ENCODE measurements at regions not wholly inside any gene's neighbourhood (a gene's known extent, or its start where the extent isn't known, plus 50 kb on each side); places are given as distances from the start of the nearest gene placed in this dataset.
"Not testable (repeated sequence)": the region's sequence is repeated elsewhere in the genome, so short reads cannot be mapped to it uniquely, and the experiment has no call there.

DNA sequence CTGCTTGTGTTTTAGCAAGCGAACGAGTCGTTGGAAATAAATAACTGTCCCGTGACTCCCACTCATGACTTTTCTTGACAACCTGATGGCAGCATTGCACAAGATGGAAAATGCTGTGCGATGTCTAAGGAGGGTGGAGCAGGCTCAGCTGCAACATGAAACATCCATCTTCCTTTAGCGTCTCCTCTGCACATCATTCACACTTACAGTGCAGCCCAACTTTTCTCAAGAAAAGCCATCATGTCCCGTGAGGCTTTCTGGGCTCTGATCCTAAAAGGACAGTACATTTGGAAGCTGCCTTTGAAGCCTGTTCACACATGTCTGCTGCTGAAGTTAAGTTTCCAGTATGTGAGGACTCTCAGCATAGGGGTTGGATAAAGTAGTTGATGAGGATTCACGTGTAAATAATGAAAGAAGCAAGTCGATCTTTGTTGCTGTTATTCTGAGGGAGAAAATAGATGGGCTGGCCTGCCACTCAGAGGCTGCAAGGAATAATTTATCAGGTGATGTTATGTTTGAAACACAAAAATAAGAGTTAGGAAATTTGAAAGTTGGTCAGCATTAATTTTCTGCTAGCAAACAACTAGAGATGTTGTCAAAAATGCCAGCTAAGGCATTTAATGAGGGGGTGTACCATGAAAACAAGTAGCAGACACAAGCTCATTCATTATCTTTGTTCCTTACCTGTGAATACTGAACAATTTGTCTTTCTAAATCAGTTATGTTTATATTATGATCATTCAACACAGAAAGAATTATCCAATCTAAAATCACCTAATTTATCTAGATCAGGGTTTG, 328.7 kb upstream of the ZFP42 start:
- peaks cover 0 to 34% (median 7%) of the 10 kb centered on the region in 3 donors for H3K4me1 ChIP-seq
- peak; percentile 66 for ATAC-seq
- H3K4me3 ChIP-seq, result no peak overlapping the region
- H3K27ac ChIP-seq, result peak overlapping the region in 1 of 4 donors; percentile 52
- H3K9me3 ChIP-seq, result no peaks in the 10 kb centered on the region
- WGBS, 2 donors (ENCODE audit: low coverage in 1 of 2), result 20 to 25% methylated on average over 3 to 6 of the region's 9 CpGs
- no peaks in the 10 kb centered on the region for H3K27me3 ChIP-seq
- TF ChIP-seq EP300 (IDR thresholded peaks at IDR 0.05), result no peak
- TF ChIP-seq, protein P1, sequence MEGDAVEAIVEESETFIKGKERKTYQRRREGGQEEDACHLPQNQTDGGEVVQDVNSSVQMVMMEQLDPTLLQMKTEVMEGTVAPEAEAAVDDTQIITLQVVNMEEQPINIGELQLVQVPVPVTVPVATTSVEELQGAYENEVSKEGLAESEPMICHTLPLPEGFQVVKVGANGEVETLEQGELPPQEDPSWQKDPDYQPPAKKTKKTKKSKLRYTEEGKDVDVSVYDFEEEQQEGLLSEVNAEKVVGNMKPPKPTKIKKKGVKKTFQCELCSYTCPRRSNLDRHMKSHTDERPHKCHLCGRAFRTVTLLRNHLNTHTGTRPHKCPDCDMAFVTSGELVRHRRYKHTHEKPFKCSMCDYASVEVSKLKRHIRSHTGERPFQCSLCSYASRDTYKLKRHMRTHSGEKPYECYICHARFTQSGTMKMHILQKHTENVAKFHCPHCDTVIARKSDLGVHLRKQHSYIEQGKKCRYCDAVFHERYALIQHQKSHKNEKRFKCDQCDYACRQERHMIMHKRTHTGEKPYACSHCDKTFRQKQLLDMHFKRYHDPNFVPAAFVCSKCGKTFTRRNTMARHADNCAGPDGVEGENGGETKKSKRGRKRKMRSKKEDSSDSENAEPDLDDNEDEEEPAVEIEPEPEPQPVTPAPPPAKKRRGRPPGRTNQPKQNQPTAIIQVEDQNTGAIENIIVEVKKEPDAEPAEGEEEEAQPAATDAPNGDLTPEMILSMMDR (IDR thresholded peaks at IDR 0.05), result peak in 1 of 4 experiments; percentile 25
- H3K36me3 ChIP-seq, result no peaks in the 10 kb centered on the region

DNA sequence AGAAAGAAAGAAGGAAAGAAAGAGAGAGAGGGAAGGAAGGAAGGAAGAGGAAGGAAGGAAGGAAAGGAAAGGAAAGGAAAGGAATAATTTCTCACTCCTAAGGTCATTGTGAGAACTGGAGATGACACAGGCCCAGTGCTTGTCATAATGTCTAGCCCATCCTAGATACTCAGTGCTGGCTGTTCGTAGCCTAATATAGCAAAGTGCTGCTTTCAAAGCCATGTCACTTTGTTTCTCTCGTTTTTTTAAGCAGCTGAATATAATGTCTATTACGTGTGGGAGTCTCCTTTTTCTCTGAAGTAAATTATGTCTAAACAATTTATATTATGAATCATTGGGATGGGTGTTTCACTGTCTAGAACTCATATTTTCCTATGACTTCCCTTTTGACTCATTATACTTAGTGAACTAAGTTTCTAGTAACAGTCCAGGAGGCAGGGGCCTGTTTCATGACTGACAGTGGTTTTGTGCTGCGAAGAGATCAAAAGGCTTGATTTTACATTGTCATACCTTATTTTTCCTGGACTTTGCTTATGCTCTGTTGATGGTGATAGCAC, 327.0 kb upstream of the ZFP42 start:
- no peaks in the 10 kb centered on the region for H3K9me3 ChIP-seq
- ATAC-seq, result no peak
- no peak overlapping the region for H3K4me3 ChIP-seq
- H3K36me3 ChIP-seq, result no peaks in the 10 kb centered on the region
- H3K4me1 ChIP-seq, result peaks cover 0 to 34% (median 7%) of the 10 kb centered on the region in 3 donors
- H3K27me3 ChIP-seq, result no peaks in the 10 kb centered on the region
- WGBS, 2 donors (ENCODE audit: low coverage in 1 of 2), result 23 to 27% methylated on average over 4 of the region's 4 CpGs
- TF ChIP-seq, protein P1 (IDR thresholded peaks at IDR 0.05), result no peak
- TF ChIP-seq POLR2AphosphoS5 (IDR thresholded peaks at IDR 0.05) (no peak), POLR2A (IDR thresholded peaks at IDR 0.05) (no peak), EP300 (IDR thresholded peaks at IDR 0.05) (no peak)
- peak overlapping the region in 1 of 4 donors; percentile 17 for H3K27ac ChIP-seq

DNA sequence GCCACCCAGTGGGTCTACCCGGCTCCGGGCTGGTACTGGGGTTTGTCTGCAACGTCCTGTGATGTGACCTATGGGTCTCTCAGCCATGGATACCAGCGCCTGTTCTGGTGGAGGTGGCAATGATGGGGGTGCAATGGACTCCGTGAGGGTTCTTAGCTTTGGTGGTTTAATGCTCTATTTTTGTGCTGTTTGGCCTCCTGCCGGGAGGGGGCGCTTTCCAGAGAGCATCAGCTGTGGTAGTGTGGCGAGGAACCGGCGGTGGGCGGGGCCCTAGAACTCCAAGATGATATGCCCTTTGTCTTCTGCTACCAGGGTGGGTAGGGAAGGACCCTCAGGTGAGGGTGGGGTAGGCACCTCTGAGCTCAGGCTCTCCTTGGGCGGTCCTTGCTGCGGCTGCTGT, 324.1 kb upstream of the ZFP42 start:
- H3K4me1 ChIP-seq, result peaks cover 0 to 29% (median 7%) of the 10 kb centered on the region in 3 donors
- not testable (repeated sequence) for H3K27me3 ChIP-seq, ATAC-seq, H3K9me3 ChIP-seq, H3K36me3 ChIP-seq, H3K27ac ChIP-seq, H3K4me3 ChIP-seq
- WGBS, 2 donors (ENCODE audit: low coverage in 1 of 2), result 91% methylated on average over 4 of the region's 13 CpGs; no CpG with 5 or more reads in 1 of the 2 donors

DNA sequence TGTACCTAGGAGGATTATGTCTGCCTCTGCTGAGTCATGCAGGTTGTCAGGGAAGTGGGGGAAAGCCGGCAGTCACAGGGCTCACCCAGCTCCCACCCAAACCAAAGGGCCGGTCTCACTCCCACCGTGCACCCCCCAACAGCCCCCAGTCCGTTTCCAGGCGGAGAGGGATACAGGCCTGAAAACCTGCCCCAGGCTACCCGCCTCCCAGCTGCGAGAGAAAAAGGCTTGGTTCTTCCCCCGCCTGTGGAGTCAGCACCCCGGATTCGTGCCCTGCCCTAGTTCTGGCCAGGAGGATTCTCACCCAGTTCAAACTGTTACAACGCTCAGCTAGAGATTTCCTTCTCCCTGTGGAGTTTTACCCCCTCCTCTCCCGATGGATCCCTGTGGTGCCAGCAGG, 323.6 kb upstream of the ZFP42 start:
- not testable (repeated sequence) for H3K9me3 ChIP-seq
- 96% methylated on average over 5 of the region's 12 CpGs; no CpG with 5 or more reads in 1 of the 2 donors for WGBS, 2 donors (ENCODE audit: low coverage in 1 of 2)

DNA sequence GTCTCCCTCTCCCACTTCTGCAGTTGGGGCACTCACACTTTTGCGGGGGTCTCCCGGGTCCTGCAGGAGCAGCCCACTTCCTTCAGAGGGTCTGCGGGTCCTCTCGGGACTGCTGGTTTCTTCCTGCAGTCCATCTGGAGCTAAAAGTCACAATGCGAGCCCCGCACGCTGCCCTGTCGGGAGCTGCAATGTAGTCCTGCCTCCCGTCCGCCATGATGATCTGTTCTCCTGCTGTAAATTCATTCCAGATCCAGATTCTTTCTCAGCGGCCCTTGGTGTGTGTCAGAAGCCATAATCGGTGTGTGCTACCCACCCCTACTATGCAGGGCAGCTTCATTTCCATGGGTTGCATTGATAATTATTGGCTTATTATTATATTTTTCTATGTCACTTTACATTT, 323.0 kb upstream of the ZFP42 start:
- not testable (repeated sequence) for H3K27me3 ChIP-seq, H3K4me3 ChIP-seq, H3K9me3 ChIP-seq, H3K36me3 ChIP-seq, H3K27ac ChIP-seq, ATAC-seq
- peaks cover 0 to 19% (median 6%) of the 10 kb centered on the region in 3 donors for H3K4me1 ChIP-seq
- 97 to 100% methylated on average over 2 to 5 of the region's 12 CpGs for WGBS, 2 donors (ENCODE audit: low coverage in 1 of 2)

More for the DNA sequence above, 323.6 kb upstream of the ZFP42 start:
- not testable (repeated sequence) for H3K4me3 ChIP-seq, H3K27ac ChIP-seq, H3K36me3 ChIP-seq, ATAC-seq, H3K27me3 ChIP-seq
- H3K4me1 ChIP-seq, result peaks cover 0 to 24% (median 7%) of the 10 kb centered on the region in 3 donors

DNA sequence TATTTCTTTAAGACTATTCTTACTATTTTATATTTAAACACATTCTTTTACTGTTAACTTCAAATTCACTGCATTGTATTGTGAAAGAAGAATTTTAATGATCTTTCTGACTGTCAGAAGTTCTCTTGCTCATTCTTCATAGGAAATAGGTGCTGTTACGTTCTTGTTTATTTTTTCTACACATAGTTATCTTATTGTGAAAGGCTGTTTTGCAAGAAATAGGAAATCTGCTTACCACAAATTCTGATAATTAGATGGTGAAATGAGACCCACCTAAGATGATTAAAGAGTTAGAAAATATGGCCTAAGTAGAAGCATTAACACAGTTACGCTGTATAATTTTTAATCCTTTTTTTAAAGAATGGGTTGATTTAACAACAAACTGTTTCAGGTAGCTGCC, 316.1 kb upstream of the ZFP42 start:
- no peak overlapping the region for H3K4me3 ChIP-seq
- no peaks in the 10 kb centered on the region for H3K4me1 ChIP-seq
- H3K27me3 ChIP-seq, result no peaks in the 10 kb centered on the region
- no peaks in the 10 kb centered on the region for H3K36me3 ChIP-seq
- H3K9me3 ChIP-seq, result no peaks in the 10 kb centered on the region
- no peak overlapping the region for H3K27ac ChIP-seq
- no peak for TF ChIP-seq EP300 (IDR thresholded peaks at IDR 0.05)
- TF ChIP-seq POLR2A (IDR thresholded peaks at IDR 0.05), result no peak
- TF ChIP-seq POLR2AphosphoS5 (IDR thresholded peaks at IDR 0.05), result no peak
- TF ChIP-seq, protein P1 (IDR thresholded peaks at IDR 0.05), result no peak
- WGBS, 2 donors (ENCODE audit: low coverage in 1 of 2), result 73 to 83% methylated on average over 2 of the region's 2 CpGs
- no peak for ATAC-seq

All from gastroesophageal sphincter (tissue), 4 donors.